NCI-H446 (cell line): ENCODE measurements at regions not wholly inside any gene's neighbourhood (a gene's known extent, or its start where the extent isn't known, plus 50 kb on each side); places are given as distances from the start of the nearest gene placed in this dataset.

Experiments
- DNase-seq, 2 experiments: peaks; one replicate each; lab custom pipeline; 2025; lab: John Stamatoyannopoulos, UW

GRCh38 chr6:146886587-146887446, 288.0 kb downstream of the ADGB start:
- DNase-seq = no peak

- no peak for DNase-seq
Observed at GRCh38 chr6:146887447-146888077, 288.8 kb downstream of the ADGB start.

GRCh38 chr6:146889303-146889702, 290.5 kb downstream of the ADGB start:
- DNase-seq = no peak

- no peak for DNase-seq
Observed at GRCh38 chr6:146890172-146890571, 291.4 kb downstream of the ADGB start.

GRCh38 chr6:146890644-146891434, 292.1 kb downstream of the ADGB start:
- no peak for DNase-seq

GRCh38 chr6:146891615-146892265, 293.0 kb downstream of the ADGB start:
- DNase-seq = no peak

- no peak for DNase-seq
Observed at GRCh38 chr6:146892283-146892612, 293.5 kb downstream of the ADGB start.

- DNase-seq = no peak
Observed at GRCh38 chr6:146892613-146893401, 294.0 kb downstream of the ADGB start.

GRCh38 chr6:146893690-146894089, 294.9 kb downstream of the ADGB start:
- DNase-seq = no peak

- no peak for DNase-seq
Observed at GRCh38 chr6:146894624-146895023, 295.9 kb downstream of the ADGB start.

- DNase-seq = no peak
Observed at GRCh38 chr6:146895101-146895771, 296.5 kb downstream of the ADGB start.

- no peak for DNase-seq
Observed at GRCh38 chr6:146895772-146896061, 296.9 kb downstream of the ADGB start.

GRCh38 chr6:146896062-146896813, 297.5 kb downstream of the ADGB start:
- DNase-seq = no peak

- DNase-seq = no peak
Observed at GRCh38 chr6:146896960-146897701, 298.4 kb downstream of the ADGB start.

- DNase-seq = no peak
Observed at GRCh38 chr6:146898069-146898887, 299.5 kb downstream of the ADGB start.

GRCh38 chr6:146898888-146899227, 300.1 kb downstream of the ADGB start:
- no peak for DNase-seq

- DNase-seq = no peak
Observed at GRCh38 chr6:146901940-146902816, 302.0 kb upstream of the STXBP5 start.

- no peak for DNase-seq
Observed at GRCh38 chr6:146902846-146903245, 301.4 kb upstream of the STXBP5 start.
